ENCODE measurements at regions not wholly inside any gene's neighbourhood (a gene's known extent, or its start where the extent isn't known, plus 50 kb on each side); places are given as distances from the start of the nearest gene placed in this dataset.
"Not testable (repeated sequence)": the region's sequence is repeated elsewhere in the genome, so short reads cannot be mapped to it uniquely, and the experiment has no call there.

DNA sequence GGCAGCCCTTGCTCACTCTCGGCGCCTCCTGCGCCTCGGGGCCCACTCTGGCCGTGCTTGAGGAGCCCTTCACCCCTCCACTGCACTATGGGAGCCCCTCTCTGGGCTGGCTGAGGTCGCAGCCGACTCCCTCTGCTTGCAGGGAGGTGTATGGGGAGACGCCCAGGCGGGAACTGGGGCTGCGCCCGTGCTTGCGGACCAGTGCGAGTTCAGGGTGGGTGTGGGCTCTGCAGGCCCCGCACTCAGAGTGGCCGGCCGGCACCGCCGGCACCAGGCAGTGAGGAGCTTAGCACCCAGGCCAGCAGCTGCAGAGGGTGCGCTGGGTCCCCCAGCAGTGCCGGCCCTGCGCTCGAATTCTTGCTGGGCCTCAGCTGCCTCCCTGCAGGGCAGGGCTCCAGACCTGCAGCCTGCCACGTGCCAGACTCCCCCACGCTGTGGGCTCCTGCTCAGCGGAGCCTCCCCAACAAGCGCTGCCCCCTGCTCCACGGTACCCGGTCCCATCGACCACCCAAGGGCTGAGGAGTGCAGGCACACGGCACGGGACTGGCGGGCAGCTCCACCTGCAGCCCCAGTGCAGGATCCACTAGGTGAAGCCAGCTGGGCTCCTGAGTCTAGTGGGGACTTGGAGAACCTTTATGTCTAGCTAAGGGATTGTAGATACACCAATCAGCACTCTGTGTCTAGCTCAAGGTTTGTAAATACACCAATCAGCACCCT, 54.0 kb upstream of the WWC2 start:
- not testable (repeated sequence) for DNase-seq (ENCODE audit: low read depth)

DNA sequence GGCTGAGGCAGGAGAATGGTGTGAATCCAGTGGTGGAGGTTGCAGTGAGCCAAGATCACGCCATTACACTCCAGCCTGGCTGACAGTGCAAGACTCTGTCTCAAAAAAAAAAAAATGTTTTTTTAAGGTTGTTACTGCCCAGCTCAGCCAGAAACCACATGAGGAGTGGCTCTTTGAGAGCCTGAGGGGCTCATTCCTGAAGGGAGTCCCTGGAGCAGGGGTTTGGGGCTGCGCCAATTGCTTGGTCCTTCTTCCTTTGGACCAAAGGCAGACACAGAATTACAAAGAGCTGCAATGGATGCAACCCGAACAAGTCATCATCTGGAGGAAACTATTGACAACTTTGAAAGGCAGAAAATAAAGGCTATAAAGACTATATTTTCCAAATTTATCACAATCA, 60.6 kb upstream of the WWC2 start:
- DNase-seq (ENCODE audit: low read depth) = no peak

DNA sequence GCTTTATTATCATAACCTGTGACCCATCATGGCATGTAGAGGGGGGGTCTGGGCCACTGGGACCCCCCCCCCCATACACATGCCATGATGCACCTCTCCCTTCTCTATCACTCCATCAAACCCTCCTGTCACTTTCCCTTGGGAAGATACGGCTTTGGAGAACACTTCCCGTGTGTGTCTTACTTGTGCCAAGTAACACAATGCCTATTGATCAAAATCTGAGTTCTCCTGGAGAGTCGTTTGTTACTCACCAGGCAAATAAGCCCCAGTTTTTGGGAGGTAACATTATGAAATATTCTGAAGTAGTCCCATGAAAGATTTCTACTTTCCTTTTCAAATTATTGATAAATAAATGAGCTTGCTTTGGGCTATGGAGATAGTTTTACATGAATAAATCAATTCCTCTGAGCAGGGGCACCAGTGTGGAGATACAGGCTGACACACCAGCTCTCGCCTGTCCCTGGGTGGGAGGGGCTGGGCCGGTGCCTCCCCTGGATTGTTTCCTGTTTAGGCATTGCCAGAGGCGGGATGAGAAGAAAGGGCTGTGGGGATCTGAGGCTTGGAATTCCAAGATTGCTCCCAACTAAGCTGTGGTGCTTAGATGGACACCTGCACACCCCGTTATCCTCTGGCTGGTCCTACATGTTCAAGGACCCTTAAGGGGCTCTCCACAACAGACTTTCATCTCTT, 63.2 kb upstream of the WWC2 start:
- DNase-seq (ENCODE audit: low read depth) = no peak

DNA sequence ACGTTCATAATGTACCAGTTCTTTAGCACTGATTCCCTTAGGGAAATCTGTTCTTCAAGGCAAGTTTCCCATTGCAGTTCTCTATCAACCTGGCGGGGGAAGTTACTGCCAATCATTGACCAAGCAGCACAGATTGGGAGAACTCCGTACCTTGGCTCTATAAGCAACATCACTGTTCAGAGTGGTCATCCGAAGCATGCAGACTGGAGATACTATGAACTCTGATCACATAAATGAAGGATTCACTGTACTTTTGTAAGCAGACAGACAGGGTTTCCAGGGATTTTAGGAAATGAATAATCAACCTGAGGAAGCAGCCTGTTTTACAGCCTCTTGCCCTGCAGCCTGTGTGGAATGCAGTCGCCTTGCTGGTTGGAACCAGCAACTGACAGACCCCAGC, 63.8 kb upstream of the WWC2 start:
- DNase-seq (ENCODE audit: low read depth) = no peak

DNA sequence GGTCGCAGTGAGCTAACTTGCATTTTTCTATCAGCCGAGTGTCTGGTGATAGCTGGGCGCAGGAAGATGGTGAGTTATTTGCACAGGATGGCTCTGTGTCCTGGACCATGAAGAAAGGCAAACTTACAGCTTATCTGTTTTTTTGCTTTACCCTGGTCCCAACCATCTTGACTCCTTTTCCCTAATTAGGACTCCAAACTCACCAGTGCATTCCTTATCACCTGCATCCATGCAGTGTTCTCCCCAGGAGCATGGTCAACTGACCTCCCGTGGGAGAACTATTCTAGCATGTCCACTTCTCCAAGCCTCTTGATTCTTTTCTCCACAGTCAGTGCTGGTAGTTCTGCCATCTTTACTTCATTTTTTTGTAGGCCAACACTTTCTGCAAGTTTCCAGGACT, 68.2 kb upstream of the WWC2 start:
- DNase-seq (ENCODE audit: low read depth) = no peak

DNA sequence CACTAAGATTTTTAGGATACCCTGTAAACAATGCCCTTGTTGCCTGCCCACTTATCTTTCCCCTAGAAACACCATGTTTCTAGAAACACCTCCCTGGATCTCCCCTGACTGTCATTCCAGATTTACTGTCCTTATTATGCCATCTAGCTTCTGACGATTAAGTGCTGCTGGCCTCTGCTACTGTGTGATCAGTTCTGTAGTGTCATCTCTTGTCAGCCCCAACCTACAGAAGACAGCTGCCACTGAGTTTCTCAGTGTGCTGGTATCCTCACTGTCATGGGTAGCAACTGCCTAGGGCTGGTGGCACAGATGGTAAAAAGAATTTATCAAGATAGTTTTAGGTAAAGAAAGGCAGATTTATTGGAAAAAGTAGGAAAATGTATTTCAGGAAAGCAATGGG, 68.7 kb upstream of the WWC2 start:
- no peak for DNase-seq (ENCODE audit: low read depth)

DNA sequence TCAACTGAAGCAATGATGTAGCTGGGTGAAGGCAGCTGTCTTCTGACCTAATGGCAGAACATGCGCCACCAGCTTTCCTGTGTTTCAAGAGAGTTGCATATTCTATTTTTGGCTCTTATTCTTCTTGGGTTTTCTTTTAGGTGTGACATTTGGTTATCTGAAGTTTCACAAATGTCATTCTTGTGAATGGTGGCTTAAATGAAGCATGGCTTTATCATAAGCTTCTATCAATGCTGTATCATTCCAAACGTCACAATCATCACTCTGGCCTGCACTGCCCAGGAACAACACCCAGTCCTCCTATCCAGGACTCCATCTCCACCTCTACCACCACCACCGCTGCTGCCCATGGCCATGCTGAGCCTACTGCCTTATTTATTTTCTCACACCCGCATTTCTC, 69.7 kb upstream of the WWC2 start:
- DNase-seq (ENCODE audit: low read depth) = no peak

DNA sequence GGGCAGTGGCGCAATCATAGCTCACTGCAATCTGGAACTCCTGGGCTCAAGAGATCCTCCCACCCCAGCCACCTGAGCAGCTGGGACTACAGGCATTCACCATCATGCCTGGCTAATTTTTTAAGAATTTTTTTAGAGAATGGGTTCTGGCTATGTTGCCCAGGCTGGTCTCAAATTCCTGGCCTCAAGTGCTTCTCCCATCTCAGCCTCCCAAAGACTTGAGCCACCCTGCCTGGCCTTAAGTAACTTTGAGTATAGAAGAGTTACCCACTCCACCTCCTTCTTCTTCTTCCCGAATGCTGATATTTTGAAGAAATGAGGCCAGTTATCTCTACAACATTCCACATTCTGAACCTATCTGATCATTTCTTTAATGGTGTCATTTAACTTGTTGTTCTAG, 72.4 kb upstream of the WWC2 start:
- DNase-seq (ENCODE audit: low read depth) = no peak

DNA sequence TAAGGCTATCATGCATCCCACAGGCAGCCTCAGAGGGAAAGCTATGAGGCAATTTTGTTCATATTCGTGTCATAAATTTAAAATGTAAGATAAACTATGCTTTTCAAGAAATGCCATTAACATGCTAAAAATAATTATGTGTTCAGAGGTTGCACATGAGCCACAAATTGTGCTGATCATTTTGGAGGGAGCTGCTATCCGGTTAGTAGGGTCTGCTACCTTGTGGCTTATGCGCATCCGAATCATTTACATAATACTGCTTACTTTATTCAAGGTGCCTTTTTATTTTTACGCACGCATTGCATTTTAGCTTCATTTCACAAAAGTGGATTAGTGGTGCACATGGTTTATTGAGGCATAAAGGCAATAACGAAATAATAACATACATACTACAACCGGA, 76.4 kb upstream of the WWC2 start:
- no peak for DNase-seq (ENCODE audit: low read depth)

DNA sequence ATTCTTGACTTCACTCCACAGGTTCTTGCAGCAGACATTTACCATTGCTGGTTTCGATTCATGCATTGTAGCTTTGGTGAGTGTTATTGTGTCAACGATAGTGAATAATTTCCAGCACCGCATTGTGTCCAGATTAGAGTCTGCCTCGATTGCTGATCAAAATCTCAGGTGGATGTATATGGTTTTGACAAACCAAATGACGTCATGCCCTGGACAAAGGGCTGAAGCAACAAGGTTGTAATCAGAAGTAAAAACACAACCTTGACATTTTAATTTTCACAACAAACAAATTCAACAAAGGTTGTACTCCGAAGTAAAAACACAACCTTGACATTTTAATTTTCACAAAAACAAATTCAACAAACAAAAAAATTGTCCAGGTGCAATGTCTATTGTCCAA, 81.1 kb upstream of the WWC2 start:
- DNase-seq (ENCODE audit: low read depth) = no peak

DNA sequence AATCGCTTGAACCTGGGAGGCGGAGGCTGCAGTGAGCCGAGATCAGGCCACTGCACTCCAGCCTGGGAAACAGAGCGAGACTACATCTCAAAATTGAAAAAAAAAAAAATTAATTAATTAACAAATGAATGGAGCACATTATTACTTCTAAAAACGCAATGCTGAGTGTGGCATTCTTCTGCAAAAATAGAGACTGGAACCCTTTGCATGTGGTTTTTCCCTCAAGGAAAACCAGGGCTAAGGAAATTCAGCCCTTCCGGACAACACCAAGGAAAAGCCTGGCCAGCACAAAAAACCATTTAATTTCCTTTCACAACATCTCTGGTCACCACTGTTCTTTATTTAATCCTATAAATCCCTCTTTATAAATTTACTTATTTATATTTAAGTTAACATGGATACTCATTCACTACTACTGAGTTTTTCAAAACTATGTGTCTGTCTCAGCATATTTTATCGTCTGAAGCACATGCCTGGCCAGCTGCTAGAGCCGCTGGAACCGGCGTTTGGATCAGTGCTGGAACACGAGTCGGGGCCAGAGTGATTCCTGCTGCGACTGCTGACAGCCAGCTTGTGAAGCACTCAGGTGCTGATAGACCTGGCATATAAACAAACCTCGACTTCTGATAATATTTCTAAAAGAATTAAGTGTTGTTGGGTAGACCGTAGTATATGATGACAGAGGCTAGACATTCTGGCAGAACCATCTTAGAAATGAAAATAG, 84.5 kb upstream of the WWC2 start:
- no peak for DNase-seq (ENCODE audit: low read depth)

DNA sequence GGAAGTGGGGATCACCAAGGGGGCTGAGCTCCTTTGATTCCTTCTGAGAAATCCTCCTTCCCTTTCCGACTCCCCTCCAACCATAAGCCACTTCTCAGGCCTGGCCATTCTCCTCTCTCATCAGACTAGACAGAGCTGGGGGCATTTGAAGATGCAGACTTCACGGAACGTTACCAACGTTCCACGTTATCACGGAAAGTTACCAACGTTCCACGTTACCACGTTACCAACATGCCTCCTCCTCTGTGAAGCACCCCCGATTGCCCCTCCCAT, 85.4 kb upstream of the WWC2 start:
- DNase-seq (ENCODE audit: low read depth) = no peak

DNA sequence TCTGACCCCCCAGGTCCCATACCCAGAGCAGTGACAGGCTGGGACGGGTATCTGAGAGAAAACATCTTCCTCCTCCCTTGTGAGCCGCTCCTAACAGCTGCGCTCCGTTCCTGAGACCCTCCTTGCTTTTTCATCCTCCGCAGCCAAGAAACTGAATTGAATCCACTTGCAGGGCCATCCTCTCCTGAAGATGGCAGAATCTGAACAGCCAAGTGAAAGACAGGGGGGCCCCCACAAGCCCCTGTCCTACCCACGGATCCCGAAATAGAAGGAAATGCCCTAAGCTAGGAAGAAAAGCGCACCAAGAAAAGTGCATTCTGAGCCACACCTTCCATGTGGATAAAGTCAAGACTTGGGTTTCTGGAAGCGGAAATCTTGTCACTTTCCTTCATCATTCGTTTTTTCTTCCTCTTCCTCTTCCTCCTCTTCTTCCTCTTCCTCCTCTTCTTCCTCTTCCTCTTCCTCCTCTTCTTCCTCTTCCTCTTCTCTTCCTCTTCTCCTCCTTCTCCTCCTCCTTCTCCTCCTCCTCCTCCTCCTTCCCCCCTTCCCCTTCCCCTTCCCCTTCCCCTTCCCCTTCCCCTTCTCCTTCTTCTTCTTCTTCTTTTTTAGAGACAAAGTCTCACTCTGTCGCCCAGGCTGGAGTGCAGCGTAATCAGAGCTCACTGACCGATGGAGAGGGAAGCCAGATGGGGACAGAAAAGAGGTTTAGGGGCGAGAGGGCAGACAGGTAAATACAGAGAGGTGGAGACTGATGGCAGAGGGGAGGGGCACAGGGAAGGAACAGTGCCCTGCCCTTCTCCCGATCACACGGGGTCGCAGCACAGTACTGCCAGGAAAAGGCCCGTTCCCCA, 86.0 kb upstream of the WWC2 start:
- DNase-seq (ENCODE audit: low read depth) = no peak

DNA sequence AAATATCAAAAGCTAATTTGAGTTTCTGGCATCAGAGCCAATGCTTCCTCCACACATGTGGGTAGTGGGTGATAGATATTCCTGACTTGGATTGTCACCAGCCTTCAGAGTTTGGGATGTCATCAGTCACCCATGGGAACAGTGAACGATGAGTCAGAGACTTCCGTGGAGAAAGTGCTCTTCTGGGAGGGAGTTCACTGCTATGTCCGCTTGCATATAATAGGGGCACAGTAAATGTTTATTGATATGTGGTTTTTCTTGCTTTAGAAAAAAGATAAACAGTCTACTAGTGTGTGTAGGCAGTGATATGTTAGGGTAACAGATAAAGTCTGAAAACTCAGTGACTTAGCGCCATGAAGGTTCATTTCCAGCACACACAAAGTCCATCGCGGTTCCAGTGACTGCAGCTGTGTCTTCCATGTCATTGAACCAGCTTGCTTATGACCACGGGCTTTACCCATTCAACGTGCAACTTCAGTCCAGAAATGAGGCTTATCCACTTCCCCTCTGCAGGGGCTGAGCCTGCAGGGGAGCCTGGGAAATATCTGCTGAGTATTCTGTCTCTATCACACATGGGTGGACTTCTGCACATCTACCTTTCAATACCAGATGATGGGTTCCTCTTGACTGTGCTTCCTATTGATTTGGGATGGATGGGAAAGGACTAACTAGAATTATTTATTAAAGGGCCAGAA, 87.7 kb upstream of the WWC2 start:
- DNase-seq (ENCODE audit: low read depth) = no peak

DNA sequence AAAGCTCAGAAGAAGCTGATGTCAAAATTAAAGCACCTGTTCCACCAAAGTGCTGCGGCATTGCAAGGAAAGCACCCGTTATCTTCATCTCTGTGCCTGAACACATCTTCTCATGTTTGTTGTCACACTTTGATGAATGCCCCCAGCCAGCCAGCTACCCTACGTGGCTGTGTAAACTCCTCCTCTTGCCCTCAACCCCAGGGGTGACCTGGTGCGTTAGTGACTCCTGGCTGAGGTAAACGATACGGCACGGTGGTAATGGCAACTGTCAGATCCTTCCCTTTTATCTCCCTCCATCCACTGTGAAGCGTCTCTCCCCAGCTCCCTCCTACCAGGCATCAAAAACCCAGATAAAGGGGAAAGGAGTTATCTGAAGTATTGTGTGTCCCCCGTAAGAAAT, 90.6 kb upstream of the WWC2 start:
- DNase-seq (ENCODE audit: low read depth) = no peak

DNA sequence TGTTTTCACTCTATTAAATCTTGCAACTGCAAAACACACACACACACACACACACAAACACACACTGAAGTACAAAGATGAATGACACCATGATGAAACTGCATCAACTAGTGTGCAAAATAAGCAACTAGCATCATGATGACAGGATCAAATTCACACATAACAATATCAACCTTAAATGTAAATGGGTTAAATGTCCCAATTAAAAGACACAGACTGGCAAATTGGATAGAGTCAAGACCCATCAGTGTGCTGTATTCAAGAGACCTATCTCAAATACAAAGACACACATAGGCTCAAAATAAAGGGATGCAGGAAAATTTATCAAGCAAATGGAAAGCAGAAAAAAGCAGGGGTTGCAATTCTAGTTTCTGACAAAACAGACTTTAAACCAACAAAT, 87.2 kb upstream of the DCTD start:
- not testable (repeated sequence) for DNase-seq (ENCODE audit: low read depth)

DNA sequence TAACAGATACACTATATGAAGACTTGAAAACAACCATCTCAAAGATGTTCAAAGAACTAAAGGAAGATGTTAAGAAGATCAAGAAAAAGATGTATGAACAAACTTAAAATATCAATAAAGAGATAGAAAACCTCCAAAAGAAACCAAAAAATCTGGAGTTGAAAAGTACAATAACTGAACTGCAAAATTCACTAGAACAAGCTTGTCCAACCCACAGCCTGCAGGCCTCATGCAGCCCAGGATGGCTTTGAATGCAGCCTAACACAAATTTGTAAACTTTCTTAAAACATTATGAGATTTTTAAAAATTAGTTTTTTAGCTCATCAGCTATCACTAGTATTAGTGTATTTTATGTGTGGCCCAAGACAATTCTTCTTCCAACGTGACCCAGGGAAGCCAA, 77.0 kb upstream of the DCTD start:
- DNase-seq (ENCODE audit: low read depth) = no peak

DNA sequence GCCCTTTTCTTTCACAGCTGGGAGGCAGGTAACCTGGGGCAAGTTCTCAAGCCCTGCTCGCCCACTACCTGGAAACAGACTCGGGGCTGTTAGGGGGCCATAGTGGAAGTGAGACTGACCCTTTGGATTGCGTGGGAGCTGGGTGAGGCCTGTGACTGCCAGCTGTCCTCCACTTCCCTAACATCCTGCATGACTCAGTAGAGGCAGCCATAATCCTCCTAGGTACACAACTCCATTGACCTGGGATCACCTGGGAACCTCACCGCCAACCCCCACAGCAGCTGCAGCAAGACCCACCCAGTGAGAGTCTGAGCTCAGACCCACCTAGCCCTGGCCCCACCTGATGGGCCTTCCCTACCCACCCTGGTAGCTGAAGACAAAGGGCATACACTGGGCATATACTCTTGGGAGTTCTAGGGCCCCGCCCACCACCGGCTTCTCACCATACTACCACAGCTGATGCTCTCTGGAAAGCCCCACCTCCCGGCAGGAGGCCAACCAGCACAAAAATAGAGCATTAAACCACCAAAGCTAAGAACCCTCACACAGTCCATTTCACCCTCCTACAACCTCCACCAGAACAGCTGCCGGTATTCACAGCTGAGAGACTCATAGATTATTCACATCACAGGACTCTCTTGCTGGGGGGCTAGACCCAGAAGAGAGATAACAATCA, 61.1 kb upstream of the DCTD start:
- DNase-seq (ENCODE audit: low read depth) = peak; percentile 4

DNA sequence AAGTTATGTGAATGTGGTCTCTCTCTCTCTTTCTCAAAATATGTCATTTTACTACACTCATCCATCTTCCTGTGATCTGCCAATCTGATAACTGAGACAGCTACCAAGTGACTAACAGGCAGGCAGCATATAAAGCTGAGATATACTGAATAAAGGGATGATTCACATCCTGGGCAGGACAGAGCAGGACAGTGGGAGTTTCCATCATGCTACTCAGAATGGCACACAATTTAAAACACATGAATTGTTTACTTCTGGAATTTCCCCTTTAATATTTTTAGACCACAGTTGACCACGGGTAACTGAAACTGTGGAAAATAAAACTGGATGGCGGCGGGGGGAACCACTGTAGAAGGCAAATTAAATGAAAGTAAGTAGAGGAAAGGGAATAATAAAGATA, 58.6 kb upstream of the DCTD start:
- DNase-seq (ENCODE audit: low read depth) = peak; percentile 76

DNA sequence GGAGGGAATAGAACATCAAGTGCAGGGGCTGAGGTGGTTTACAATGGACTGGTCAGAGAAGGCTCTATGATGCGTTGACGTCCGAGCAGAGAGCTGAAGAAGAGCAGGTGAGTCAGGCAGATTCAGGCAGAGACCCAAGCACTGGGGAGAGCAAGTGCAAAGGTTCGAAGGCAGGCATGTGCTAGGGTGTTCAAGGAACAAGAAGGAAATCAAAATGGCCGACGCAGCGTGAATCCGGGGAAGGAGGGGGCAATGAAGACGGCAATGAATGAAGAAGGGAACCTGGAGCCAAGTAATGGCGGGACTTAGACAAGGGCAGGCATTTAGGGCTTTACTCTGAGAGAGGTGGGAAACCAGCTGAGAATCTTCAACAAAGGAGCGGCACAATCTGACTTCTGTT, 56.8 kb upstream of the DCTD start:
- no peak for DNase-seq (ENCODE audit: low read depth)

DNA sequence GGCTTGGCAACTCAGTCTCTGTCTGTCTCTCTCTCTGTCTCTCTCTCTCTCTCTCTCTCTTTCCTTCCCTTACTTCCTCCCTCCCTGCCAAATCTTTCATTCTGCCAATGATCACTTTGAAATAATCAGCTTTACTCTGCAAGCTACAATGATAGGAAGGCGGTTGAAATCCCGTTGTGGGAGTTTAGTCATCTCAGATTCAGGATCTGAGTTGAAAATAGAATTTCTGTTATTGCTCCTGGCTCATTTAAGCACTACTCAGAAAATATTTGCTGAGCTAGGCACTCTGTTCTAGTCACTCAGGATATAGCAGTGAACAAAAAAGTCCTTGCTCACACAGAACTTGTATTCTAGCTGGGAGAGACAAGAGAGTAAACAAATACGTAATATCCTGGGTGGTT, 56.3 kb upstream of the DCTD start:
- no peak for DNase-seq (ENCODE audit: low read depth)

DNA sequence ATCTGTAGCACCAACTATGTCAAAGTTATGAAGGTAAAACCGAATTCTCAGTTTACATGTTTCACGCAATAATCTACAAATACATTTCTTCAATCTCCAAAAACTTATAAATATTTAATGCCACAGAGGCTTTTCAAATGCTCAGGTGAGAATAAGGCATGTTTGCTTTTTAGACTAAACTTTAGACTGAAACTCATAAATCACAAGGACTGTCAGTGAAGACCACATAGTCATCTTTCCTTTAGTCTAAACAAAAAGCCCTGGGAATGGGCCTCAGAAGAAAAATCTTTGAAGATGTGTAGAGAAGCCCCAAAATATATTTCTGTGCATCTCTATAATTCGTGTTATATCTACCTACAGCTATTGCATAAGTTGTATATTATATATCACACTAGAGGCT, 54.5 kb upstream of the DCTD start:
- no peak for DNase-seq (ENCODE audit: low read depth)
